Liver (tissue), 8 donors: ENCODE measurements at regions not wholly inside any gene's neighbourhood (a gene's known extent, or its start where the extent isn't known, plus 50 kb on each side); places are given as distances from the start of the nearest gene placed in this dataset.

Source experiments
- DNase-seq: peaks from one replicate; pipeline ENCODE4 v3.0.0-alpha.2; 2017; ENCODE audit warnings: low spot score
- H3K27ac ChIP-seq, 2 donors: one replicate each; pipeline ENCODE4 v1.7.0; 2013; ENCODE audit warnings: inconsistent platforms in 2 of 2, low read length in 2 of 2, control low read depth in 1 of 2, low read depth in 1 of 2, mild to moderate bottlenecking in 1 of 2
- H3K27me3 ChIP-seq, 4 donors: one replicate each; pipeline versions ENCODE4 v1.6.1 to v1.7.0; 2013; ENCODE audit warnings: low read length in 3 of 4, inconsistent platforms in 1 of 4, mild to moderate bottlenecking in 1 of 4, moderate library complexity in 1 of 4; ENCODE audit not compliant: control insufficient read depth in 4 of 4, insufficient read depth in 4 of 4
- H3K36me3 ChIP-seq, 4 donors: one replicate each; pipeline versions ENCODE4 v1.6.1 to v1.7.0; 2013; ENCODE audit warnings: low read length in 3 of 4, mild to moderate bottlenecking in 3 of 4, low read depth in 1 of 4, moderate library complexity in 1 of 4; ENCODE audit not compliant: control insufficient read depth in 4 of 4, insufficient read depth in 3 of 4
- H3K4me1 ChIP-seq, 4 donors: one replicate each; pipeline versions ENCODE4 v1.6.1 to v1.7.0; 2013; ENCODE audit warnings: low read length in 3 of 4, mild to moderate bottlenecking in 3 of 4, moderate library complexity in 1 of 4; ENCODE audit not compliant: control insufficient read depth in 4 of 4, insufficient read depth in 4 of 4
- H3K4me3 ChIP-seq, 3 donors: one replicate each; pipeline versions ENCODE4 v1.6.1 to v1.7.0; 2013; ENCODE audit warnings: low read length in 3 of 3, control low read depth in 1 of 3, low read depth in 1 of 3, mild to moderate bottlenecking in 1 of 3
- H3K9ac ChIP-seq, 2 donors: one replicate each; pipeline ENCODE4 v1.7.0; 2013; ENCODE audit warnings: low read length in 2 of 2, mild to moderate bottlenecking in 2 of 2, moderate library complexity in 2 of 2, control low read depth in 1 of 2, low read depth in 1 of 2
- H3K9me3 ChIP-seq, 4 donors: one replicate each; pipeline versions ENCODE4 v1.6.1 to v1.7.0; 2013; ENCODE audit warnings: low read length in 3 of 4; ENCODE audit not compliant: control insufficient read depth in 4 of 4
- ATF3 ChIP-seq: IDR thresholded peaks from 2 replicates; pipeline ENCODE4 v1.6.1; 2016; ENCODE audit warnings: antibody characterized with exemption
- CTCF ChIP-seq: fragments of 150-350 bp; IDR thresholded peaks from 2 replicates; pipeline ENCODE4 v1.5.1; 2017; ENCODE audit warnings: improper control_type of control experiment, low read depth, low read length; ENCODE audit not compliant: missing input control
- EGR1 ChIP-seq, 2 donors: IDR thresholded peaks; 2 replicates each; pipeline ENCODE4 v1.6.1; 2016 to 2018; ENCODE audit warnings: antibody characterized with exemption in 2 of 2, low read depth in 2 of 2
- FOXA1 ChIP-seq: IDR thresholded peaks from 2 replicates; pipeline ENCODE4 v1.6.1; 2016; ENCODE audit warnings: antibody characterized with exemption
- FOXA2 ChIP-seq: IDR thresholded peaks from 2 replicates; pipeline ENCODE4 v1.6.1; 2016; ENCODE audit warnings: antibody characterized with exemption
- GABPA ChIP-seq, 2 donors: IDR thresholded peaks in 1 of 2; conservative IDR thresholded peaks in 1 of 2; 2 replicates each; pipeline ENCODE4 v1.6.1; 2016; ENCODE audit warnings: antibody characterized with exemption in 2 of 2, mild to moderate bottlenecking in 1 of 2, moderate library complexity in 1 of 2
- HNF4A ChIP-seq, 2 donors: conservative IDR thresholded peaks; 2 replicates each; pipeline ENCODE4 v1.6.1; 2016; ENCODE audit warnings: antibody characterized with exemption in 2 of 2, mild to moderate bottlenecking in 2 of 2
- MAX ChIP-seq: IDR thresholded peaks from 2 replicates; pipeline ENCODE4 v1.6.1; 2016; ENCODE audit warnings: antibody characterized with exemption
- NR2F2 ChIP-seq: IDR thresholded peaks from 2 replicates; pipeline ENCODE4 v1.6.1; 2016; ENCODE audit warnings: antibody characterized with exemption
- RAD21 ChIP-seq, 2 donors: IDR thresholded peaks; 2 replicates each; pipeline ENCODE4 v1.6.1; 2016; ENCODE audit warnings: antibody characterized with exemption in 2 of 2, mild to moderate bottlenecking in 2 of 2
- RXRA ChIP-seq, 2 donors: IDR thresholded peaks; 2 replicates each; pipeline ENCODE4 v1.6.1; 2017 to 2018; ENCODE audit warnings: antibody characterized with exemption in 2 of 2, mild to moderate bottlenecking in 1 of 2
- TAF1 ChIP-seq: conservative IDR thresholded peaks from 2 replicates; pipeline ENCODE4 v1.6.1; 2016; ENCODE audit warnings: antibody characterized with exemption, mild to moderate bottlenecking
- YY1 ChIP-seq: IDR thresholded peaks from 2 replicates; pipeline ENCODE4 v1.6.1; 2016; ENCODE audit warnings: antibody characterized with exemption, mild to moderate bottlenecking
- ZBTB33 ChIP-seq: IDR thresholded peaks from 2 replicates; pipeline ENCODE4 v1.6.1; 2016; ENCODE audit warnings: antibody characterized with exemption
- WGBS: extraction: QIAGEN DNeasy Blood & Tissue Kit; methylation state at CpG from one replicate; pipeline ENCODE4 v1.1.7; 2013; 5-methylcytosine and 5-hydroxymethylcytosine counted together
- donor health status: healthy.
- donor health status: healthy.
- donor health status: healthy.
- donor health status: healthy.
- donor health status: healthy.

- TF ChIP-seq MAX (no peak), TAF1 (no peak), YY1 (no peak), EGR1 (IDR thresholded peaks at IDR 0.05; ENCODE audit: low read depth in 2 of 2) (no peak), RAD21 (IDR thresholded peaks at IDR 0.05) (no peak), CTCF (no peak), HNF4A (conservative IDR thresholded peaks at IDR 0.05) (no peak), GABPA (IDR thresholded peaks at IDR 0.05 in 1 of 2, conservative IDR thresholded peaks at IDR 0.05 in 1 of 2) (no peak)
These were observed 651.5 kb downstream of the FSCB start (continued) for GRCh38 chr14:43855556-43855955.

- DNase-seq = no peak
- H3K9me3 ChIP-seq = no peaks in the 10 kb centered on the region
- no peaks in the 10 kb centered on the region for H3K4me1 ChIP-seq
- H3K4me3 ChIP-seq = no peak overlapping the region
- 77% methylated on average over 1 of the region's 1 CpG for WGBS
- no peaks in the 10 kb centered on the region for H3K36me3 ChIP-seq
- TF ChIP-seq FOXA1 = no peak
- no peak for TF ChIP-seq NR2F2
- no peak for TF ChIP-seq ATF3
- no peak for TF ChIP-seq TAF1
- no peak for TF ChIP-seq MAX
- no peak overlapping the region for H3K27ac ChIP-seq
- no peaks in the 10 kb centered on the region for H3K27me3 ChIP-seq
- no peak overlapping the region for H3K9ac ChIP-seq
These were observed 653.5 kb downstream of the FSCB start for GRCh38 chr14:43853541-43853940.

GRCh38 chr14:43803076-43803689, 703.9 kb downstream of the FSCB start:
- no peak overlapping the region for H3K9ac ChIP-seq
- no peak for DNase-seq
- peaks cover 0 to 4% (median 0%) of the 10 kb centered on the region in 4 donors for H3K9me3 ChIP-seq
- H3K4me3 ChIP-seq = no peak overlapping the region
- H3K36me3 ChIP-seq = no peaks in the 10 kb centered on the region
- H3K27me3 ChIP-seq = no peaks in the 10 kb centered on the region
- H3K4me1 ChIP-seq = no peaks in the 10 kb centered on the region
- no peak overlapping the region for H3K27ac ChIP-seq
- 94% methylated on average over 2 of the region's 2 CpGs for WGBS
- TF ChIP-seq RAD21 (IDR thresholded peaks at IDR 0.05) = no peak
- no peak for TF ChIP-seq GABPA (IDR thresholded peaks at IDR 0.05 in 1 of 2, conservative IDR thresholded peaks at IDR 0.05 in 1 of 2)
- TF ChIP-seq RXRA (IDR thresholded peaks at IDR 0.05) = no peak
- no peak for TF ChIP-seq NR2F2
- TF ChIP-seq FOXA2 = no peak
- no peak for TF ChIP-seq FOXA1
- TF ChIP-seq ZBTB33 = no peak
- no peak for TF ChIP-seq HNF4A (conservative IDR thresholded peaks at IDR 0.05)
- TF ChIP-seq CTCF = no peak
